Right lobe of liver (tissue), 4 donors: ENCODE measurements at regions not wholly inside any gene's neighbourhood (a gene's known extent, or its start where the extent isn't known, plus 50 kb on each side); places are given as distances from the start of the nearest gene placed in this dataset.

Experiments used
- POLR2A ChIP-seq: fragments of 450-650 bp; IDR thresholded peaks from one replicate; pipeline ENCODE4 v1.6.1; 2017; ENCODE audit warnings: antibody characterized with exemption, mild to moderate bottlenecking
- TF ChIP-seq, protein P1 (sequence below), 4 donors: fragments of 200-600 bp in 3 of 4; fragments of 450-650 bp in 1 of 4; IDR thresholded peaks; one replicate each; pipeline versions ENCODE4 v1.5.1 to v1.8.0; 2016 to 2022; ENCODE audit warnings: antibody characterized with exemption in 4 of 4, mild to moderate bottlenecking in 2 of 4
- donor health status: DM: no; HTN: no; CAD: no.
- donor health status: DM: no; HTN: no; CAD: no.
- donor health status: DM: no; HTN: yes; CAD: no.

DNA sequence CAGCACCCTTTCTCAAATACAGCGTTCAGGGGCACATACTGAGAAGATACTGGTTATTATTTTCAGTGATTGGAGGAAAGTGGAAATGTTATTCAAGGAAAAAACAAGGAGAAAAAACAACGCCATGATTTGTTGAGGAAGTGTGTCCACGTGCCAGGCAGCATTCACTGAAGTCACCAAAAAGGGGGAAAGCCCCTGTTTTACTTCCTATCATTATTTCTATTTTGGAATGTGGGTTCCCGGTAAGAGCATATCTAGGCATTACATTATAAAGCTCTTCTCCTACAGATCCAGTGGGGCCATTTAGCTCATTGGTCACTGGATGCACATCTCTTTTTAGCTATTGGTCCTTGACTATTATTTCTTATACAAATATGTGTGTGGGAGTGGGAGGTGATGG is 518.7 kb downstream of the TXNL1 start:
- TF ChIP-seq, protein P1, sequence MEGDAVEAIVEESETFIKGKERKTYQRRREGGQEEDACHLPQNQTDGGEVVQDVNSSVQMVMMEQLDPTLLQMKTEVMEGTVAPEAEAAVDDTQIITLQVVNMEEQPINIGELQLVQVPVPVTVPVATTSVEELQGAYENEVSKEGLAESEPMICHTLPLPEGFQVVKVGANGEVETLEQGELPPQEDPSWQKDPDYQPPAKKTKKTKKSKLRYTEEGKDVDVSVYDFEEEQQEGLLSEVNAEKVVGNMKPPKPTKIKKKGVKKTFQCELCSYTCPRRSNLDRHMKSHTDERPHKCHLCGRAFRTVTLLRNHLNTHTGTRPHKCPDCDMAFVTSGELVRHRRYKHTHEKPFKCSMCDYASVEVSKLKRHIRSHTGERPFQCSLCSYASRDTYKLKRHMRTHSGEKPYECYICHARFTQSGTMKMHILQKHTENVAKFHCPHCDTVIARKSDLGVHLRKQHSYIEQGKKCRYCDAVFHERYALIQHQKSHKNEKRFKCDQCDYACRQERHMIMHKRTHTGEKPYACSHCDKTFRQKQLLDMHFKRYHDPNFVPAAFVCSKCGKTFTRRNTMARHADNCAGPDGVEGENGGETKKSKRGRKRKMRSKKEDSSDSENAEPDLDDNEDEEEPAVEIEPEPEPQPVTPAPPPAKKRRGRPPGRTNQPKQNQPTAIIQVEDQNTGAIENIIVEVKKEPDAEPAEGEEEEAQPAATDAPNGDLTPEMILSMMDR (IDR thresholded peaks at IDR 0.05) = no peak
- TF ChIP-seq POLR2A = no peak
